ENCODE measurements at regions not wholly inside any gene's neighbourhood (a gene's known extent, or its start where the extent isn't known, plus 50 kb on each side); places are given as distances from the start of the nearest gene placed in this dataset.

DNA sequence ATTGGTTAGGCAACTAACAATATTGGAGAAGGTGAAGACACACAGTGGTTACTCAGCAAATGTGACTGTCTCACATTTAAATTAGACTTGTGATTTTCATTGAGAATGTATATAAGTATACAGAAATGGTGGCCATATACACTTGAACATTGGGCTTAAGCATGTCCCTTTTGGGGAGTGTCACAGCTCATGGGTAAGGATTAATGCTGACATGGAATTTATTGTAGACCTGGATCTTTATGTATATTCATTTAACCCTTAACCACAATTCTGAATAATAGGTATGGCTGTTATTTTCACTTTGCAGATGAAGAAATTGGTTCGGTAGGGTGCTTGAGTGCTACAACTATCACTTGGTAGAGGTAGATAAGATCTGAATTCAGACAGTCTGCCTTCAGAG lies 95.5 kb upstream of the WDFY3 start:
- Histone ChIP-seq H3K79me2 (ENCODE audit: control insufficient read depth, insufficient read depth, low read length) (no peaks in the 10 kb centered on the region), H3K27me3 (ENCODE audit: control insufficient read depth in 2 of 2, insufficient read depth in 2 of 2, low read length in 2 of 2) (peaks cover 6 to 19% of the 10 kb centered on the region in 2 experiments), H2AFZ (ENCODE audit: low read depth, low read length) (no peak overlapping the region), H3K4me1 (ENCODE audit: control insufficient read depth, extremely low read depth, insufficient read depth, low read length) (no peaks in the 10 kb centered on the region), H3K4me2 (ENCODE audit: insufficient read depth, low read length) (no peak overlapping the region), H3K9me3 (replicated peaks; ENCODE audit: control insufficient read depth, insufficient read depth, low read length) (no peaks in the 10 kb centered on the region), H3K27ac (ENCODE audit: insufficient read depth, low read depth, low read length) (no peak overlapping the region), H3K4me3 (replicated peaks in 1 of 3; ENCODE audit: insufficient read depth in 1 of 3, low read depth in 1 of 3, low read length in 3 of 3) (no peak overlapping the region), H4K20me1 (replicated peaks; ENCODE audit: control insufficient read depth, extremely low read depth, insufficient read depth, low read length) (no peaks in the 10 kb centered on the region), H3K36me3 (ENCODE audit: control insufficient read depth in 2 of 2, extremely low read depth in 1 of 2, insufficient read depth in 2 of 2, low read length in 2 of 2) (no peaks in the 10 kb centered on the region), H3K9me1 (replicated peaks; ENCODE audit: control insufficient read depth, extremely low read depth, insufficient read depth, low read length) (no peaks in the 10 kb centered on the region), H3K9ac (replicated peaks; ENCODE audit: extremely low read depth, insufficient read depth, low read length) (no peak overlapping the region)
- ChIA-PET CTCF (interaction anchor here (1.2 kb wide), 1 partner anchor 23 kb away, joined by 5 read pairs; no protein-coding TSS in a partner anchor), POLR2A (no interaction called here)
- BruUV-seq (replicated peaks): no TSS peak
- FAIRE-seq: no peak
- intact Hi-C loops (cut with micrococcal nuclease): no loop called here
- no peak for TF ChIP-seq POLR2A (IDR thresholded peaks at IDR 0.05; ENCODE audit: low read depth, low read length)
- TF ChIP-seq FOS (IDR thresholded peaks at IDR 0.05; ENCODE audit: borderline replicate concordance, insufficient read depth, low read length): no peak
- TF ChIP-seq JUN (IDR thresholded peaks at IDR 0.05; ENCODE audit: borderline replicate concordance, insufficient read depth, insufficient read length, low read depth): no peak
- TF ChIP-seq, protein P1, sequence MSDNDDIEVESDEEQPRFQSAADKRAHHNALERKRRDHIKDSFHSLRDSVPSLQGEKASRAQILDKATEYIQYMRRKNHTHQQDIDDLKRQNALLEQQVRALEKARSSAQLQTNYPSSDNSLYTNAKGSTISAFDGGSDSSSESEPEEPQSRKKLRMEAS (IDR thresholded peaks at IDR 0.05; ENCODE audit: insufficient read depth, insufficient read length): no peak
- no peak for TF ChIP-seq MYC (IDR thresholded peaks at IDR 0.05; ENCODE audit: low read depth, low read length)
- no peak for TF ChIP-seq POLR2AphosphoS5 (IDR thresholded peaks at IDR 0.05; ENCODE audit: insufficient read depth, low read depth, low read length)
- TF ChIP-seq, protein P2, sequence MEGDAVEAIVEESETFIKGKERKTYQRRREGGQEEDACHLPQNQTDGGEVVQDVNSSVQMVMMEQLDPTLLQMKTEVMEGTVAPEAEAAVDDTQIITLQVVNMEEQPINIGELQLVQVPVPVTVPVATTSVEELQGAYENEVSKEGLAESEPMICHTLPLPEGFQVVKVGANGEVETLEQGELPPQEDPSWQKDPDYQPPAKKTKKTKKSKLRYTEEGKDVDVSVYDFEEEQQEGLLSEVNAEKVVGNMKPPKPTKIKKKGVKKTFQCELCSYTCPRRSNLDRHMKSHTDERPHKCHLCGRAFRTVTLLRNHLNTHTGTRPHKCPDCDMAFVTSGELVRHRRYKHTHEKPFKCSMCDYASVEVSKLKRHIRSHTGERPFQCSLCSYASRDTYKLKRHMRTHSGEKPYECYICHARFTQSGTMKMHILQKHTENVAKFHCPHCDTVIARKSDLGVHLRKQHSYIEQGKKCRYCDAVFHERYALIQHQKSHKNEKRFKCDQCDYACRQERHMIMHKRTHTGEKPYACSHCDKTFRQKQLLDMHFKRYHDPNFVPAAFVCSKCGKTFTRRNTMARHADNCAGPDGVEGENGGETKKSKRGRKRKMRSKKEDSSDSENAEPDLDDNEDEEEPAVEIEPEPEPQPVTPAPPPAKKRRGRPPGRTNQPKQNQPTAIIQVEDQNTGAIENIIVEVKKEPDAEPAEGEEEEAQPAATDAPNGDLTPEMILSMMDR (IDR thresholded peaks at IDR 0.05; ENCODE audit: extremely low read depth in 1 of 2, insufficient read depth in 1 of 2, low read depth in 1 of 2, low read length in 2 of 2): no peak
- no peak for TF ChIP-seq GATA2 (IDR thresholded peaks at IDR 0.05; ENCODE audit: insufficient read depth, insufficient read length, low read depth, low read length)
- no peak for TF ChIP-seq EZH2 (IDR thresholded peaks at IDR 0.05; ENCODE audit: borderline replicate concordance, low read depth, low read length, severe bottlenecking)
- dilution Hi-C loops (cut with MboI; ENCODE audit: extremely low pct_ligation_motif_present, low sequenced_read_pairs): no loop called here
- no peak for DNase-seq (ENCODE audit: low read depth, low spot score)
